HG03378 (cell line): ENCODE measurements at regions not wholly inside any gene's neighbourhood (a gene's known extent, or its start where the extent isn't known, plus 50 kb on each side); places are given as distances from the start of the nearest gene placed in this dataset.

Source experiments
- ATAC-seq: cut with Tn5 transposase; IDR thresholded peaks from one replicate; pipeline ENCODE4 v1.9.1; 2021; ENCODE audit warnings: mild to moderate bottlenecking, moderate library complexity; ENCODE audit not compliant: unreplicated experiment

- ATAC-seq: no peak
Measured at GRCh38 chr3:164192974-164193373, 885.3 kb downstream of the SI start.

GRCh38 chr3:164190566-164190965 is 887.7 kb downstream of the SI start:
- no peak for ATAC-seq

- ATAC-seq: no peak
Measured at GRCh38 chr3:164186095-164186494, 892.2 kb downstream of the SI start.

GRCh38 chr3:164179110-164179774 is 899.1 kb downstream of the SI start:
- no peak for ATAC-seq

- no peak for ATAC-seq
Measured at GRCh38 chr3:164174059-164174458, 904.2 kb downstream of the SI start.

GRCh38 chr3:164155400-164155799 is 922.9 kb downstream of the SI start:
- no peak for ATAC-seq

- ATAC-seq: no peak
Measured at GRCh38 chr3:164144824-164145223, 933.5 kb downstream of the SI start.

GRCh38 chr3:164132878-164133277 is 945.4 kb downstream of the SI start:
- ATAC-seq: no peak

- ATAC-seq: no peak
Measured at GRCh38 chr3:164113371-164114332, 964.6 kb downstream of the SI start.

GRCh38 chr3:164096352-164096751 is 981.9 kb downstream of the SI start:
- no peak for ATAC-seq

GRCh38 chr3:164095949-164096348 is 982.3 kb downstream of the SI start:
- no peak for ATAC-seq

- ATAC-seq: no peak
Measured at GRCh38 chr3:164095279-164095678, 983.0 kb downstream of the SI start.

- ATAC-seq: no peak
Measured at GRCh38 chr3:164094546-164094945, 983.8 kb downstream of the SI start.

- no peak for ATAC-seq
Measured at GRCh38 chr3:164080208-164080607, 998.1 kb downstream of the SI start.

- no peak for ATAC-seq
Measured at GRCh38 chr3:164064298-164064697, 1014.0 kb downstream of the SI start.

- no peak for ATAC-seq
Measured at GRCh38 chr3:164060923-164061322, 1017.4 kb downstream of the SI start.

GRCh38 chr3:164049847-164050246 is 1028.4 kb downstream of the SI start:
- ATAC-seq: no peak

- ATAC-seq: no peak
Measured at GRCh38 chr3:164048451-164048850, 1029.8 kb downstream of the SI start.

GRCh38 chr3:164040991-164041390 is 1037.3 kb downstream of the SI start:
- ATAC-seq: no peak

GRCh38 chr3:164030194-164030593 is 1048.1 kb downstream of the SI start:
- no peak for ATAC-seq

- ATAC-seq: no peak
Measured at GRCh38 chr3:164024786-164025185, 1053.5 kb downstream of the SI start.

- no peak for ATAC-seq
Measured at GRCh38 chr3:164023480-164023879, 1054.8 kb downstream of the SI start.
